ENCODE measurements at regions not wholly inside any gene's neighbourhood (a gene's known extent, or its start where the extent isn't known, plus 50 kb on each side); places are given as distances from the start of the nearest gene placed in this dataset.
"Not testable (repeated sequence)": the region's sequence is repeated elsewhere in the genome, so short reads cannot be mapped to it uniquely, and the experiment has no call there.

DNA sequence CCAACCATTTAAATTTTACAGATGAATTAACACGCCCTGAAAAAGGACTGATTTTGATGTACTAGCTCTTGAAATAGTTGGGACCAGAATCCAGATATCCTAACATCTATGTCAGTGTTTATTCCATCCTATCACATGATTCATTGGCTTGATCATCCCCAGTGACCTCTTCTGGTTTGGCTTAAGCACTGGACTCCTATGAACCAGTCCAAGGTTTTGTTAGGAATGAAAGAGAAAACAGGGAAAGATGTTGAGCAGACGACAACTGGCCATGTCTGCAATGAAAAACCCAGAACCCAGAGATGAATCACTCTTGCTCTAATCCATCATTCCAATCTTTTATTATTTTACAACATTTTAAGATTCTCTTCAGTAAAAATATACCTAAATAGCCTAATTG lies 1080.9 kb downstream of the SORCS1 start:
- in situ Hi-C loops (cut with HindIII; ENCODE audit: low pct_unique_long_range_greater_than_20kb, low sequenced_read_pairs) = no loop called here
- DNase-seq (ENCODE audit: low read depth, low spot score) = no peak

DNA sequence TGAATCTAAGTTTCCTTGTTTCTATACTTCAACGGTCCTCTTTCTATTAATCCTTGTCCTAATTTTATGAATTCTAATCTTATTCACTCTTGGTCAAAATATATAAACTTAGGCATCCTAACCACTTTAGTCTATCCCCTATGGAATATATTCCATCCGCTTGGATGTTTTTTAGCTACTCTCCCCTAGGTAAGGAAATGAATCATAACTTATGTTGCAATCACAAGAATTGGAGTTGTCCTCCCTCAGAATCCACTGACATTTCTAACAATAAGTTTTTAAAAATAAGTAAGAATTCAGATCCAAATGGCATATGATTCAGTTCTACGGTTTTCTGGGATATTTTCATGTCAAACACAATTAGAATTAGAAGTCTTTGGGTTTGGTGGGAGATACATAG lies 1081.6 kb downstream of the SORCS1 start:
- in situ Hi-C loops (cut with HindIII; ENCODE audit: low pct_unique_long_range_greater_than_20kb, low sequenced_read_pairs) = no loop called here
- DNase-seq (ENCODE audit: low read depth, low spot score) = no peak

DNA sequence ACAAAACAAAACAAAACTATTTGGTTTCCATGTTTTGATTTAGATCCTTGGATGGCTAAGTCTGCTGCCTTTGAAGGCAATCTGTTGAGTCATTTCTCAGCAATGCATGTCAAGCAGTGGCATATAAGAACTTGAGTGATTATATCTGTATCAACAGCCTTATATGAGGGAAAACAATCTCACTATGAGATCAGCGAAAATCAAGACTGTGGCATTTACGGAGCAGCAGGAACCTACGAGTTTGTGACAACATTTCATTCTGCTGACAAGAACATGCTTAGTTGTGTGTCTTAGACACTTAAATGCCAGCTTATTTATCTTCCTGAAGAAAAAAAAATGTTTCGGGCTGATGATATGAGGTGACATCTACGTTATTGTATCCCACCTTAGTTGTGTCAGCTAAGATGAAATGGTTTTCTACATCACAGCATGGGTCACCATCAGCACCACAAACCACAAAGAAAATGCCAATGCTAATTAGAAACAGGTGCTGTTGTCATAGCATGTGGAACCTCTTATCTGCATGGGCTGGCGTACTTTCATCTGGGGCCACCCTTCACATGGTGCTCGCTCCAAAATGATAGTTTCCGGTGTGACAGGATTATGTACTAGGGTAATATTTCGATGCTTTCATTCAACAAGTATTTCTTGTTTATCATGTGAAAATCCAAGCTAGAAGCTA lies 1085.5 kb downstream of the SORCS1 start:
- in situ Hi-C loops (cut with HindIII; ENCODE audit: low pct_unique_long_range_greater_than_20kb, low sequenced_read_pairs) = no loop called here
- no peak for DNase-seq (ENCODE audit: low read depth, low spot score)

GRCh38 chr10:106076496-106076895 lies 1088.0 kb downstream of the SORCS1 start:
- DNase-seq (ENCODE audit: low read depth, low spot score) = no peak
- in situ Hi-C loops (cut with HindIII; ENCODE audit: low pct_unique_long_range_greater_than_20kb, low sequenced_read_pairs) = no loop called here

- in situ Hi-C loops (cut with HindIII; ENCODE audit: low pct_unique_long_range_greater_than_20kb, low sequenced_read_pairs) = no loop called here
- no peak for DNase-seq (ENCODE audit: low read depth, low spot score)
Measured at GRCh38 chr10:106053061-106053460, 1111.4 kb downstream of the SORCS1 start.

DNA sequence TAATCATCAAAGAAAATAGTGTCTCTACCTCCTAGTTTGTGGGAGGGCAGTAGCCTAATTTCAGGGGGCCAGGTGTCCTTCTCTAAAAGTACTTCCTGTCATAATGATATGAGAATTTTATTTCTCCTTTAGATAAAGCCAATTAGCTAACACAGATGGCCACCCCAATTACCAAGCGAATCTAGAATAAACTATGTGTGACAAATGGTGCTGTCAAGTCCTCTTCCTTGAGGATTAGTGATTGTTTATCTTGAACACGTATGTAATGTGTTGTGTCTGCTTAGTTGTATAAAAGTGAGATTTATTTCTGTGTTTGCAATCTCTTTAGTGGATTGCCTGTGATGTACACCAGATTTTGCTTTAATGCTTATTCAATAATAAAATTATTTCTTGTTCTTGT lies 1120.0 kb downstream of the SORCS1 start:
- in situ Hi-C loops (cut with HindIII; ENCODE audit: low pct_unique_long_range_greater_than_20kb, low sequenced_read_pairs) = no loop called here
- DNase-seq (ENCODE audit: low read depth, low spot score) = no peak

DNA sequence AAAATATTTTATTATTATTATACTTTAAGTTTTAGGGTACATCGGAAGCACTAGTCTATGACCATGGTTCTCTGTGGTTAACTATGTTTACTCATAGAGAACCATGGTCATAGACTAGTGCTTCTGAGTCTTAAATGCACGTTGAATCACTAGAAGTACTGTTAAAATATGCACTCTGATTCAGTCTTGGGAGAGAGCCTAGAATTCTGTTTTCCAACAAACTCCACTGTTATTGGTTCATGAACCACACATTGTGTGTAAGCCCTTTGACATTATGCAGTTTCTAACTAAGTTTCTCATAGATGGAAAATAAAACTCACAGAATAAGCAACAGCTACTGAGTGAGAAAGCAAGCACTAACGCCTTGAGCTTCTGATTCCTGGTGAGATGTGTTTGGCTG lies 1120.6 kb downstream of the SORCS1 start:
- in situ Hi-C loops (cut with HindIII; ENCODE audit: low pct_unique_long_range_greater_than_20kb, low sequenced_read_pairs) = no loop called here
- DNase-seq (ENCODE audit: low read depth, low spot score) = no peak

GRCh38 chr10:106038246-106038645 lies 1126.3 kb downstream of the SORCS1 start:
- in situ Hi-C loops (cut with HindIII; ENCODE audit: low pct_unique_long_range_greater_than_20kb, low sequenced_read_pairs) = no loop called here

GRCh38 chr10:106033065-106033464 lies 1131.4 kb downstream of the SORCS1 start:
- in situ Hi-C loops (cut with HindIII; ENCODE audit: low pct_unique_long_range_greater_than_20kb, low sequenced_read_pairs) = no loop called here
- no peak for DNase-seq (ENCODE audit: low read depth, low spot score)

More at GRCh38 chr10:106038246-106038645, 1126.3 kb downstream of the SORCS1 start:
- DNase-seq (ENCODE audit: low read depth, low spot score) = no peak

- in situ Hi-C loops (cut with HindIII; ENCODE audit: low pct_unique_long_range_greater_than_20kb, low sequenced_read_pairs) = no loop called here
- DNase-seq (ENCODE audit: low read depth, low spot score) = no peak
Measured at GRCh38 chr10:106032450-106033002, 1132.0 kb downstream of the SORCS1 start.

DNA sequence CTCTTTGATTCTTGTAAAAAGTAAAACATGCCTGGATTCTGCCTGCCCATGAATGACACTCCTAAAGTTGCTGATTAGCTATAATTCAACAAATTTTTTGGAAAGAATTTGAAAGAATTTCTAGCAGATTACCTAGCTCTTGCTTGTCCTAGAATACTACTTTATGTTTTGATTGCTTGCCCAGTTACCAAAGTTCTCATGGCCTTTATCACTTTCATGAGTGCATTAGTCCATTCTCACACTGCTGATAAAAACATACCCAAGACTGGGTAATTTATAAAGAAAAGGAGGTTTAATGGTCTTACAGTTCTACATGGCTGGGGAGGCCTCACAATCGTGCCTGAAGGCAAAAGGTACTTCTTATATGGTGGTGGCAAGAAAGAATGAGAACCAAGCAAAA lies 1137.3 kb downstream of the SORCS1 start:
- DNase-seq (ENCODE audit: low read depth, low spot score) = no peak
- in situ Hi-C loops (cut with HindIII; ENCODE audit: low pct_unique_long_range_greater_than_20kb, low sequenced_read_pairs) = no loop called here

DNA sequence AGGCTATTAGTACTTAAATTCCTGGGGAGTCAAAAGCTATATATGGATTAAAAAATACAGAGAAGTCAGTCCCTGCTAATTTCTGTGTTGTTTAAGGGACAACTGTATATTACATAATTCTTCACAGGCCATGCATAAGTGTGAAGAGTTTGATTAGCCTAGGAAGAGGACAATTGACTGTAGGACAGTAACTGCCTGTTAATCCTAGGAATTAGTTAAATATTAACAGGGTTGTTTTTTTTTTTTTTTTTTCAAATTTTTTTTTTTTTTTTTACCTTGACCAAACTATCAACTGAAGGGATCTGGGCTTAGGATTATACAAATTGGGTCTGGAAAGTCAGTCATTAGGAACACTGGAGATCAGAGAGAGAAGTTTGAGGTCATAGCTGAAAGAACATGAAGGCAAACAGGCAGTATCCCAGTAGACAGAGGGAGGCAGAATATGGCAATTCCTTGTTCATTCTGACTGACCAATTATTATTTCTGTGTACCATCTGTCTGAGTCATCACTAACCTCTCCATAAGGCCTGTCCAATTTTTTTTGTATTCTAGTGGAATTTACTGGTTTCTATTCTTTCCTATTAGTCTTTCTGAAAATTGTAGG lies 1139.2 kb downstream of the SORCS1 start:
- in situ Hi-C loops (cut with HindIII; ENCODE audit: low pct_unique_long_range_greater_than_20kb, low sequenced_read_pairs) = no loop called here
- DNase-seq (ENCODE audit: low read depth, low spot score) = no peak

DNA sequence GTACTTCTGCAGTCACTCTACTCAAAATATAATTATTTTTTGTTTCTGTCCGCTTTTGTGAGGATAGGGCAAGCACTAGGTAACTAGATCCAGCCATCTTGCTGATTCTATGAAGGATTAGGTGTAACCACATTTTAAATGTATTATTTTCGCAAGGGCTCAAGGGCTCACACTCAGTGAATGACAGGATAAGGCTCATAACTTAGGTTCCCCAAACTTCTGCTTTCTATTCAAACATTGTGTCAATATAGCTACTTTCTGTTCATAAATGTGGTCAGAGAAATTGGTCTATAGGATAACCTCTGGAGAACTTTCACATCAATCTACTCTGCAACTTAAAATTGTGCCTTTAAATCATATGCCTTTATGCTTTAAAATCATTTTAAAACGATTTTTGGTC lies 1141.2 kb downstream of the SORCS1 start:
- in situ Hi-C loops (cut with HindIII; ENCODE audit: low pct_unique_long_range_greater_than_20kb, low sequenced_read_pairs) = no loop called here
- no peak for DNase-seq (ENCODE audit: low read depth, low spot score)

GRCh38 chr10:106019559-106019958 lies 1144.9 kb downstream of the SORCS1 start:
- not testable (repeated sequence) for DNase-seq (ENCODE audit: low read depth, low spot score)

DNA sequence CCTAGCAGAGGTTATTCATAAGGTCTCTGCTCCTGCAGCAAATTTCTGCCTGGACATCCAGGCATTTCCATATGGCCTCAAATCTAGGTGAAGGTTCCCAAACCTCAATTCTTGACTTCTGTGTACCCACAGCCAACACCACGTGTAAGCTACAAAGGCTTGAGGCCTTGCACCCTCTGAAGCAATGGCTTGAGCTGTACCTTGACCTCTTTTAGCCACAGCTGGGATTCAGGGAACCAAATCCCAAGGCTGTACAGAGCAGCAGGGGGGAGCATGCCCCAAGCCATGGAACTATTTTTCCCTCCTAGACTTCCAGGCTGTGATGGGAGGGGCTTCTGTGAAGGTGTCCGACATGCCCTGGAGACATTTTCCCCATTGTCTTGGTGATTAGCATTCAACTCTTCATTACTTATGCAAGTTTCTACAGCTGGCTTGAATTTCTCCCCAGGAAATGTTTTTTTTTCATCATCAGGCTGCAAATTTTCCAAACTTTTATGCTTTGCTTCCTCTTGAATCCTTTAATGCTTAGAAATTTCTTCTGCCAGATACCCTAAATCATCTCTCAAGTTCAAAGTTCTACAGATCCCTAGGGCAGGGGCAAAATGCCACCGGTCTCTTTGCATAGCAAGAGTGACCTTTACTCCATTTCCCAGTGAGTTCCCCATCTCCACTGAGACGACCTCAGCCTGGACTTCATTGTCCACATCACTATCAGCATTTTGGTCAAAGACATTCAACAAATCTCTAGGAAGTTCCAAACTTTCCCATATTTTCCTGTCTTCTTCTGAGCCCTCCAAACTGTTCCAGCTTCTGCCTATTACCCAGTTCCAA lies 1148.9 kb downstream of the SORCS1 start:
- in situ Hi-C loops (cut with HindIII; ENCODE audit: low pct_unique_long_range_greater_than_20kb, low sequenced_read_pairs); DNase-seq (ENCODE audit: low read depth, low spot score): not testable (repeated sequence)

More at GRCh38 chr10:106019559-106019958, 1144.9 kb downstream of the SORCS1 start:
- in situ Hi-C loops (cut with HindIII; ENCODE audit: low pct_unique_long_range_greater_than_20kb, low sequenced_read_pairs) = not testable (repeated sequence)

DNA sequence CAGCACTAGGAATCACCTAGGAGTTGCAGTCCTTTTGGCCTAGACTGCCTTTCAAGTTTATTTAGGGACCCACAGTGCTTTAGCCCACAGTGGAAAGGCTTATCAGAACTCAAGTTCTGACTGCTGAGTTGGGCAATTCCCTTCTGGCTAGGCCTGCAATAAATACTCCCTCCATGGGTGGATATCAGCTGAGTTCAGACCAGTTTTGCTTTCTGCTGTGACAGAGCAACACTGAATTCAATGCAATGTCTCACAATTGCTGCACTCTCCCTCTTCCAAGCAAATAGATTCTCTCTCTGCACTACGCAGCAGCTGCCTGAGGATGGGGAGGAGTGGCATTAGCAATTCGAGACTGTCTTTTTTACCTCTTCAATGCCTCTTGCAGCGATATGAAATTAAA lies 1153.3 kb downstream of the SORCS1 start:
- in situ Hi-C loops (cut with HindIII; ENCODE audit: low pct_unique_long_range_greater_than_20kb, low sequenced_read_pairs) = no loop called here
- DNase-seq (ENCODE audit: low read depth, low spot score) = no peak

DNA sequence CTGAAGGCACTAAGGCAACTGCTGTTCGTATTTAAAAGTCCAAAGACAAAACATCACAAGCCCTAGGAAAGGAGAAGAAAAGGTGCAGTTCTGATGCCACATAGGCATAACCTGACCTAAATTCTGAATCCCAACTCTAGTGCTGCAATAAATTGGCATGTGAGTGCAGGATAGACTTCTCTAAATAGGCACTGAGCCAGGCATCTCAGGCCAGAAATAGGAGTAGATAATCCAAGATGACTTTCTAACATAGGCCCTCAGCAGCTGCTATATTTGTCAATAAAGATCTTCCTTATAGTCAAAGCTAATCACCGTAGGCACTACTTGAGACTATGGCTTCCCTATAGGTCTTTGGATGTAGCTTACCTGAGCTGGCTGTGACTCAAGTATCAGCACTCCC lies 1163.8 kb downstream of the SORCS1 start:
- DNase-seq (ENCODE audit: low read depth, low spot score) = no peak
- in situ Hi-C loops (cut with HindIII; ENCODE audit: low pct_unique_long_range_greater_than_20kb, low sequenced_read_pairs) = no loop called here

DNA sequence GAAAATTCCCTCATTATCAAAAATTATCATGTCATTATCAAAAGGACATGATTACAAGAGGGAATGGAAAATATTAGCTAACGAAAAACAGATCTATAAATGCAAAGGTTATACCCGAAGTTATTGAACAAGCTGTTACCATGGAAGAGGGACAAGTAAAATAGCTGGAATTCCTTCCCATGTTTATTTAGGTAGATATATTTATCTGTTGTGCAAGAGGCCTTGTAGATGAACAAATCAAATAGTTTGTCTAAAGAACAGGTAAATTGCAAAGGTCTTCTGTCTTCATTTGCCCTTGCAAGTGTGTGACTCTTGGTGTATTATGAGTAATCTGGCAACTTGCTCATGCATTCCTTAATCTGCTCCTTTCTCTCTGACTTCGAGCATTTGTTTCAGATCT lies 1170.9 kb downstream of the SORCS1 start:
- no peak for DNase-seq (ENCODE audit: low read depth, low spot score)
- in situ Hi-C loops (cut with HindIII; ENCODE audit: low pct_unique_long_range_greater_than_20kb, low sequenced_read_pairs) = no loop called here
